Esophagus squamous epithelium (tissue), 5 donors: ENCODE measurements at regions not wholly inside any gene's neighbourhood (a gene's known extent, or its start where the extent isn't known, plus 50 kb on each side); places are given as distances from the start of the nearest gene placed in this dataset.

Experiments
- DNase-seq: peaks from one replicate; lab custom pipeline; 2025; lab: John Stamatoyannopoulos, UW
- H3K27ac ChIP-seq, 4 donors: fragments of 200-600 bp; sonication (generic); one replicate each; pipeline ENCODE4 v1.5.1; 2016 to 2019; ENCODE audit warnings: mild to moderate bottlenecking in 1 of 4
- H3K27me3 ChIP-seq, 4 donors: fragments of 200-600 bp; sonication (generic); 1 replicate in 3 of 4; 2 replicates in 1 of 4; pipeline versions ENCODE4 v1.5.1 to v1.6.0; 2017 to 2021; ENCODE audit warnings: antibody characterized with exemption in 1 of 4
- H3K36me3 ChIP-seq, 3 donors: fragments of 200-600 bp; sonication (generic); one replicate each; pipeline ENCODE4 v1.5.1; 2016 to 2019
- H3K4me1 ChIP-seq, 3 donors: fragments of 200-600 bp; sonication (generic); one replicate each; pipeline ENCODE4 v1.5.1; 2017 to 2019
- H3K4me3 ChIP-seq, 4 donors: fragments of 200-600 bp; sonication (generic); 1 replicate in 3 of 4; 2 replicates in 1 of 4; pipeline ENCODE4 v1.5.1; 2016 to 2019; ENCODE audit warnings: mild to moderate bottlenecking in 2 of 4, moderate library complexity in 1 of 4
- H3K9me3 ChIP-seq, 3 donors: fragments of 200-600 bp; sonication (generic); one replicate each; pipeline ENCODE4 v1.5.1; 2016 to 2019
- CTCF ChIP-seq, 6 experiments: fragments of 450-650 bp in 4 of 6; fragments of 200-600 bp in 2 of 6; sonication (generic) in 2 of 6; IDR thresholded peaks; one replicate each; pipeline ENCODE4 v1.5.1; 2016 to 2019; ENCODE audit warnings: antibody characterized with exemption in 6 of 6, mild to moderate bottlenecking in 4 of 6, moderate library complexity in 4 of 6
- POLR2A ChIP-seq, 4 donors: fragments of 450-650 bp; IDR thresholded peaks; one replicate each; pipeline ENCODE4 v1.6.1; 2017; ENCODE audit warnings: antibody characterized with exemption in 4 of 4, mild to moderate bottlenecking in 4 of 4, moderate library complexity in 3 of 4
- WGBS, 2 donors: methylation state at CpG; one replicate each; pipeline ENCODE4 v1.1.5; 2018; 5-methylcytosine and 5-hydroxymethylcytosine counted together
- intact Hi-C: fragments of 100-400 bp; cut with DNase I; formaldehyde crosslinking; loops from one replicate; pipeline ENCODE4 v1.15.0; 2022
- donor health status: DM: yes; HTN: yes; CAD: no.

GRCh38 chr7:35399216-35399615 is 145.3 kb upstream of the TBX20 start:
- Histone ChIP-seq H3K9me3 (no peaks in the 10 kb centered on the region), H3K36me3 (no peaks in the 10 kb centered on the region), H3K27ac (no peak overlapping the region), H3K4me3 (no peak overlapping the region), H3K27me3 (no peaks in the 10 kb centered on the region), H3K4me1 (no peaks in the 10 kb centered on the region)
- intact Hi-C loops, result no loop called here
- no peak for DNase-seq
- TF ChIP-seq POLR2A (IDR thresholded peaks at IDR 0.05) (no peak), CTCF (IDR thresholded peaks at IDR 0.05) (no peak)

DNA sequence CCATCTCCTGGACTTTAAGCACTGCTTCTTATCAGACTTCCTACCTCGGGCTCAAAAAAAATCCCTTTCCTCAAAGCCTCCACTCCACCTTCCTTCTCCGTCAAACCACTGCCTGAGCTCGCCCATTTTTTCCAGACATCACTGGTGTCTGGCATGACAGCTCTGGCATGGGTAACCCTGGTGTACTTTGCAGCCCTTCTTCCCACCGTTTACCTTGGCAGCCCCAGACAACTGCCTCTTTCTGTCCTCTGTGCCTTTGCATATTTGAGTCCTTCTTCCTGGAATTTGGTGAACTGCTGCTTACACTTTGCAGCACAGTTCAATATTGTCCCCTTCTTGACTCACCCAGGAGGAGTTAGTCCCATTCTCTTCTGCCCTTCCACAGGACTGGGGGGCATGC is 144.6 kb upstream of the TBX20 start:
- 27 to 42% methylated on average over 4 of the region's 4 CpGs for WGBS, 2 donors
- H3K4me1 ChIP-seq, result no peaks in the 10 kb centered on the region
- no peak overlapping the region for H3K4me3 ChIP-seq
- no peaks in the 10 kb centered on the region for H3K36me3 ChIP-seq
- no peaks in the 10 kb centered on the region for H3K27me3 ChIP-seq
- H3K9me3 ChIP-seq, result no peaks in the 10 kb centered on the region
- intact Hi-C loops, result no loop called here
- no peak for DNase-seq
- H3K27ac ChIP-seq, result no peak overlapping the region
- TF ChIP-seq CTCF (IDR thresholded peaks at IDR 0.05), result no peak
- TF ChIP-seq POLR2A (IDR thresholded peaks at IDR 0.05), result no peak

- TF ChIP-seq POLR2A (IDR thresholded peaks at IDR 0.05) (no peak), CTCF (IDR thresholded peaks at IDR 0.05) (no peak)
- Histone ChIP-seq H3K4me1 (peaks cover 0 to 3% (median 0%) of the 10 kb centered on the region in 3 donors), H3K36me3 (no peaks in the 10 kb centered on the region), H3K27me3 (no peaks in the 10 kb centered on the region), H3K27ac (peak overlapping the region in 1 of 4 donors; percentile 17), H3K4me3 (no peak overlapping the region), H3K9me3 (no peaks in the 10 kb centered on the region)
- WGBS, 2 donors, result 45 to 70% methylated on average over 3 to 5 of the region's 5 CpGs
- DNase-seq, result no peak
- intact Hi-C loops, result no loop called here
Measured at GRCh38 chr7:35390146-35390545, 136.2 kb upstream of the TBX20 start.

- no peaks in the 10 kb centered on the region for H3K36me3 ChIP-seq
- intact Hi-C loops, result no loop called here
- 55 to 58% methylated on average over 3 of the region's 3 CpGs for WGBS, 2 donors
- no peak for TF ChIP-seq CTCF (IDR thresholded peaks at IDR 0.05)
- TF ChIP-seq POLR2A (IDR thresholded peaks at IDR 0.05), result no peak
- H3K27me3 ChIP-seq, result no peaks in the 10 kb centered on the region
- H3K4me1 ChIP-seq, result peaks cover 0 to 3% (median 0%) of the 10 kb centered on the region in 3 donors
- peak overlapping the region in 2 of 4 donors; percentile 46 to 48 for H3K27ac ChIP-seq
- no peaks in the 10 kb centered on the region for H3K9me3 ChIP-seq
- H3K4me3 ChIP-seq, result no peak overlapping the region
- DNase-seq, result no peak
Measured at GRCh38 chr7:35389636-35390035, 135.7 kb upstream of the TBX20 start.

GRCh38 chr7:35386816-35387706 is 133.2 kb upstream of the TBX20 start:
- no peak for DNase-seq
- no peak for TF ChIP-seq POLR2A (IDR thresholded peaks at IDR 0.05)
- TF ChIP-seq CTCF (IDR thresholded peaks at IDR 0.05), result no peak
- H3K4me1 ChIP-seq, result peaks cover 0 to 3% (median 0%) of the 10 kb centered on the region in 3 donors
- no peak overlapping the region for H3K4me3 ChIP-seq
- intact Hi-C loops, result no loop called here
- H3K36me3 ChIP-seq, result no peaks in the 10 kb centered on the region
- H3K9me3 ChIP-seq, result no peaks in the 10 kb centered on the region
- H3K27ac ChIP-seq, result no peak overlapping the region
- WGBS, 2 donors, result 61 to 79% methylated on average over 10 to 12 of the region's 12 CpGs
- no peaks in the 10 kb centered on the region for H3K27me3 ChIP-seq
